Endothelial cell of umbilical vein (primary cell): ENCODE measurements at regions not wholly inside any gene's neighbourhood (a gene's known extent, or its start where the extent isn't known, plus 50 kb on each side); places are given as distances from the start of the nearest gene placed in this dataset.

ENCODE experiments used
- EZH2 ChIP-seq: IDR thresholded peaks from 2 replicates; pipeline ENCODE4 v1.6.1; 2012; ENCODE audit warnings: borderline replicate concordance, low read depth, mild to moderate bottlenecking, moderate library complexity, low read length, inconsistent platforms; ENCODE audit not compliant: severe bottlenecking
- GATA2 ChIP-seq: IDR thresholded peaks from 2 replicates; pipeline ENCODE4 v1.7.0; 2011; ENCODE audit warnings: low read depth, mild to moderate bottlenecking, moderate library complexity, mixed read lengths, low read length; ENCODE audit not compliant: insufficient read length, insufficient read depth
- MYC ChIP-seq: IDR thresholded peaks from one replicate; pipeline ENCODE4 v1.6.1; 2011; ENCODE audit warnings: mild to moderate bottlenecking, low read depth, low read length
- POLR2A ChIP-seq: IDR thresholded peaks from 2 replicates; pipeline ENCODE4 v1.6.1; 2012; ENCODE audit warnings: low read depth, mild to moderate bottlenecking, control low read depth, low read length
- POLR2AphosphoS5 ChIP-seq: IDR thresholded peaks from 2 replicates; pipeline ENCODE4 v1.6.1; 2012; ENCODE audit warnings: low read depth, mild to moderate bottlenecking, control low read depth, low read length, moderate library complexity; ENCODE audit not compliant: insufficient read depth
- TF ChIP-seq, protein P1 (sequence below), 2 donors: IDR thresholded peaks; 1 replicate in 1 of 2; 2 replicates in 1 of 2; pipeline ENCODE4 v1.5.1; 2011; ENCODE audit warnings: low read length in 2 of 2, mild to moderate bottlenecking in 2 of 2, moderate library complexity in 2 of 2, control low read depth in 1 of 2, inconsistent platforms in 1 of 2, low read depth in 1 of 2; ENCODE audit not compliant: insufficient read depth in 1 of 2; ENCODE audit errors: extremely low read depth in 1 of 2
- TF ChIP-seq, protein P2 (sequence below): IDR thresholded peaks from 2 replicates; pipeline ENCODE4 v1.6.1; 2011; ENCODE audit not compliant: insufficient read depth, insufficient read length

DNA sequence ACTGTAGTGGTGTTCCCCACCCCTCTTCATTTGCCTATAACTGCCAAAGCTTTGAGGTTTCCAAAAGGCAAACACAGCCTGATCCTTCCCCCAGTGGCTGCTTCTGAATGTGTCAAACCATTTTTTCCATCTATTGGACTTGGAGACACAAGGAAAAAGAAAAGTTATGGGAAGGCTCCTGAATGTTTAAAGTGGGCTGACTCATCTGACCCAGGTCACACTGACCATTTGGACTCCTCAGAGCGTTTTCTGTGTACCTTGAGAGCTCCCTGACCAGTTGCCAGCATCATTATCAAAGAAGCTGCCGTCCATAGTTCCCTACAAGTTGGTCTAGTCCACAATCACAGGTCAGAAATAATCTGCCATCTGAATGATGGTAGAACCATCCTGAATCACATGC, 123.4 kb upstream of the COL3A1 start:
- TF ChIP-seq, protein P1, sequence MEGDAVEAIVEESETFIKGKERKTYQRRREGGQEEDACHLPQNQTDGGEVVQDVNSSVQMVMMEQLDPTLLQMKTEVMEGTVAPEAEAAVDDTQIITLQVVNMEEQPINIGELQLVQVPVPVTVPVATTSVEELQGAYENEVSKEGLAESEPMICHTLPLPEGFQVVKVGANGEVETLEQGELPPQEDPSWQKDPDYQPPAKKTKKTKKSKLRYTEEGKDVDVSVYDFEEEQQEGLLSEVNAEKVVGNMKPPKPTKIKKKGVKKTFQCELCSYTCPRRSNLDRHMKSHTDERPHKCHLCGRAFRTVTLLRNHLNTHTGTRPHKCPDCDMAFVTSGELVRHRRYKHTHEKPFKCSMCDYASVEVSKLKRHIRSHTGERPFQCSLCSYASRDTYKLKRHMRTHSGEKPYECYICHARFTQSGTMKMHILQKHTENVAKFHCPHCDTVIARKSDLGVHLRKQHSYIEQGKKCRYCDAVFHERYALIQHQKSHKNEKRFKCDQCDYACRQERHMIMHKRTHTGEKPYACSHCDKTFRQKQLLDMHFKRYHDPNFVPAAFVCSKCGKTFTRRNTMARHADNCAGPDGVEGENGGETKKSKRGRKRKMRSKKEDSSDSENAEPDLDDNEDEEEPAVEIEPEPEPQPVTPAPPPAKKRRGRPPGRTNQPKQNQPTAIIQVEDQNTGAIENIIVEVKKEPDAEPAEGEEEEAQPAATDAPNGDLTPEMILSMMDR (IDR thresholded peaks at IDR 0.05; ENCODE audit: extremely low read depth in 1 of 2, insufficient read depth in 1 of 2, low read depth in 1 of 2, low read length in 2 of 2): no peak
- TF ChIP-seq, protein P2, sequence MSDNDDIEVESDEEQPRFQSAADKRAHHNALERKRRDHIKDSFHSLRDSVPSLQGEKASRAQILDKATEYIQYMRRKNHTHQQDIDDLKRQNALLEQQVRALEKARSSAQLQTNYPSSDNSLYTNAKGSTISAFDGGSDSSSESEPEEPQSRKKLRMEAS: no peak
- TF ChIP-seq GATA2: no peak
- no peak for TF ChIP-seq POLR2A
- no peak for TF ChIP-seq POLR2AphosphoS5
- no peak for TF ChIP-seq EZH2
- TF ChIP-seq MYC: no peak
